ENCODE measurements at regions not wholly inside any gene's neighbourhood (a gene's known extent, or its start where the extent isn't known, plus 50 kb on each side); places are given as distances from the start of the nearest gene placed in this dataset.

DNA sequence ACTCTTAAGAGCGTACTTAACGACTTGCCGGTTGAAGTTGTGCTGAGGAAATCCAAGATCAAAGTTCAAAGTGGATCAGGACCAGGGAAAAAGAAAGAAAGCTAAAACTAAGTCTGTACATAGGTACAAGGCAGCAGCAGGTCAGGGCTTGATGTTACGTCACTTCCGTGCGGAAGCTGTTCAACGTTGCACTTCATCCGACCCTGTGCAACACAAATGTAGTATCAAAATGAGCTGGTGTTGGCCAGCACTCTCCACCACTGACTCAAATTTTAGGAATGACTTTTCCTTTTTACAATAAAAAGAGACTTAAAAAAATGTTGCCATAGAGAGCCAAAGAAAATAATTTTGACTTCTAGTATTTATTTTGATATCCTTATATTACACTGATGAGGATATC, 1315.4 kb downstream of the EFNB2 start:
- Histone ChIP-seq H3K4me2 (no peak overlapping the region), H2AFZ (no peak overlapping the region; the same call in 1 of the 2 replicates), H3K4me1 (ENCODE audit: insufficient read depth) (no peaks in the 10 kb centered on the region), H3K36me3 (ENCODE audit: insufficient read depth) (no peaks in the 10 kb centered on the region), H3K27me3 (ENCODE audit: insufficient read depth) (no peaks in the 10 kb centered on the region), H3K9me2 (ENCODE audit: insufficient read depth) (no peaks in the 10 kb centered on the region), H4K20me1 (replicated peaks; ENCODE audit: insufficient read depth) (no peaks in the 10 kb centered on the region), H3K27ac (ENCODE audit: low read depth) (no peak overlapping the region), H3K4me3 (no peak overlapping the region), H3F3A (replicated peaks; ENCODE audit: low read depth) (no peaks in the 10 kb centered on the region), H3K79me2 (replicated peaks; ENCODE audit: insufficient read depth) (no peaks in the 10 kb centered on the region)
- Mint-ChIP-seq H3K4me1 (no peaks in the 10 kb centered on the region), H3K27me3 (ENCODE audit: insufficient read depth, low read depth, poor library complexity) (no peaks in the 10 kb centered on the region), H3K9me3 (0 out of 3 replicates have a peak, but pooled peaks cover 4% of the 10 kb centered on the region), H3K27ac (no peak overlapping the region), H3K4me3 (no peak overlapping the region), H3K36me3 (ENCODE audit: low read depth) (no peaks in the 10 kb centered on the region; the same call in 2 of the 3 replicates)
- DNase-seq (ENCODE audit: low spot score), result no peak
- no peak for ATAC-seq
- TF ChIP-seq CREB1 (CRISPR knock-in tag; IDR thresholded peaks at IDR 0.05; ENCODE audit: low read depth), result no peak
- no peak for TF ChIP-seq JUNB (IDR thresholded peaks at IDR 0.05; ENCODE audit: unreplicated experiment)
- TF ChIP-seq POLR2AphosphoS5 (IDR thresholded peaks at IDR 0.05; ENCODE audit: low read depth), result no peak
- TF ChIP-seq, protein P1, sequence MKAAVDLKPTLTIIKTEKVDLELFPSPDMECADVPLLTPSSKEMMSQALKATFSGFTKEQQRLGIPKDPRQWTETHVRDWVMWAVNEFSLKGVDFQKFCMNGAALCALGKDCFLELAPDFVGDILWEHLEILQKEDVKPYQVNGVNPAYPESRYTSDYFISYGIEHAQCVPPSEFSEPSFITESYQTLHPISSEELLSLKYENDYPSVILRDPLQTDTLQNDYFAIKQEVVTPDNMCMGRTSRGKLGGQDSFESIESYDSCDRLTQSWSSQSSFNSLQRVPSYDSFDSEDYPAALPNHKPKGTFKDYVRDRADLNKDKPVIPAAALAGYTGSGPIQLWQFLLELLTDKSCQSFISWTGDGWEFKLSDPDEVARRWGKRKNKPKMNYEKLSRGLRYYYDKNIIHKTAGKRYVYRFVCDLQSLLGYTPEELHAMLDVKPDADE (IDR thresholded peaks at IDR 0.05), result no peak
- no peak for TF ChIP-seq ZNF331 (CRISPR knock-in tag; IDR thresholded peaks at IDR 0.05; ENCODE audit: low read depth)
- no peak for TF ChIP-seq NANOG (IDR thresholded peaks at IDR 0.05; ENCODE audit: borderline replicate concordance)
- TF ChIP-seq, protein P2, sequence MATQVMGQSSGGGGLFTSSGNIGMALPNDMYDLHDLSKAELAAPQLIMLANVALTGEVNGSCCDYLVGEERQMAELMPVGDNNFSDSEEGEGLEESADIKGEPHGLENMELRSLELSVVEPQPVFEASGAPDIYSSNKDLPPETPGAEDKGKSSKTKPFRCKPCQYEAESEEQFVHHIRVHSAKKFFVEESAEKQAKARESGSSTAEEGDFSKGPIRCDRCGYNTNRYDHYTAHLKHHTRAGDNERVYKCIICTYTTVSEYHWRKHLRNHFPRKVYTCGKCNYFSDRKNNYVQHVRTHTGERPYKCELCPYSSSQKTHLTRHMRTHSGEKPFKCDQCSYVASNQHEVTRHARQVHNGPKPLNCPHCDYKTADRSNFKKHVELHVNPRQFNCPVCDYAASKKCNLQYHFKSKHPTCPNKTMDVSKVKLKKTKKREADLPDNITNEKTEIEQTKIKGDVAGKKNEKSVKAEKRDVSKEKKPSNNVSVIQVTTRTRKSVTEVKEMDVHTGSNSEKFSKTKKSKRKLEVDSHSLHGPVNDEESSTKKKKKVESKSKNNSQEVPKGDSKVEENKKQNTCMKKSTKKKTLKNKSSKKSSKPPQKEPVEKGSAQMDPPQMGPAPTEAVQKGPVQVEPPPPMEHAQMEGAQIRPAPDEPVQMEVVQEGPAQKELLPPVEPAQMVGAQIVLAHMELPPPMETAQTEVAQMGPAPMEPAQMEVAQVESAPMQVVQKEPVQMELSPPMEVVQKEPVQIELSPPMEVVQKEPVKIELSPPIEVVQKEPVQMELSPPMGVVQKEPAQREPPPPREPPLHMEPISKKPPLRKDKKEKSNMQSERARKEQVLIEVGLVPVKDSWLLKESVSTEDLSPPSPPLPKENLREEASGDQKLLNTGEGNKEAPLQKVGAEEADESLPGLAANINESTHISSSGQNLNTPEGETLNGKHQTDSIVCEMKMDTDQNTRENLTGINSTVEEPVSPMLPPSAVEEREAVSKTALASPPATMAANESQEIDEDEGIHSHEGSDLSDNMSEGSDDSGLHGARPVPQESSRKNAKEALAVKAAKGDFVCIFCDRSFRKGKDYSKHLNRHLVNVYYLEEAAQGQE (IDR thresholded peaks at IDR 0.05; ENCODE audit: unreplicated experiment), result no peak
- TF ChIP-seq, protein P3, sequence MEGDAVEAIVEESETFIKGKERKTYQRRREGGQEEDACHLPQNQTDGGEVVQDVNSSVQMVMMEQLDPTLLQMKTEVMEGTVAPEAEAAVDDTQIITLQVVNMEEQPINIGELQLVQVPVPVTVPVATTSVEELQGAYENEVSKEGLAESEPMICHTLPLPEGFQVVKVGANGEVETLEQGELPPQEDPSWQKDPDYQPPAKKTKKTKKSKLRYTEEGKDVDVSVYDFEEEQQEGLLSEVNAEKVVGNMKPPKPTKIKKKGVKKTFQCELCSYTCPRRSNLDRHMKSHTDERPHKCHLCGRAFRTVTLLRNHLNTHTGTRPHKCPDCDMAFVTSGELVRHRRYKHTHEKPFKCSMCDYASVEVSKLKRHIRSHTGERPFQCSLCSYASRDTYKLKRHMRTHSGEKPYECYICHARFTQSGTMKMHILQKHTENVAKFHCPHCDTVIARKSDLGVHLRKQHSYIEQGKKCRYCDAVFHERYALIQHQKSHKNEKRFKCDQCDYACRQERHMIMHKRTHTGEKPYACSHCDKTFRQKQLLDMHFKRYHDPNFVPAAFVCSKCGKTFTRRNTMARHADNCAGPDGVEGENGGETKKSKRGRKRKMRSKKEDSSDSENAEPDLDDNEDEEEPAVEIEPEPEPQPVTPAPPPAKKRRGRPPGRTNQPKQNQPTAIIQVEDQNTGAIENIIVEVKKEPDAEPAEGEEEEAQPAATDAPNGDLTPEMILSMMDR (conservative IDR thresholded peaks at IDR 0.05; ENCODE audit: low read depth in 2 of 2), result no peak
- no peak for TF ChIP-seq ZNF114 (CRISPR knock-in tag; IDR thresholded peaks at IDR 0.05)
- TF ChIP-seq, protein P4, sequence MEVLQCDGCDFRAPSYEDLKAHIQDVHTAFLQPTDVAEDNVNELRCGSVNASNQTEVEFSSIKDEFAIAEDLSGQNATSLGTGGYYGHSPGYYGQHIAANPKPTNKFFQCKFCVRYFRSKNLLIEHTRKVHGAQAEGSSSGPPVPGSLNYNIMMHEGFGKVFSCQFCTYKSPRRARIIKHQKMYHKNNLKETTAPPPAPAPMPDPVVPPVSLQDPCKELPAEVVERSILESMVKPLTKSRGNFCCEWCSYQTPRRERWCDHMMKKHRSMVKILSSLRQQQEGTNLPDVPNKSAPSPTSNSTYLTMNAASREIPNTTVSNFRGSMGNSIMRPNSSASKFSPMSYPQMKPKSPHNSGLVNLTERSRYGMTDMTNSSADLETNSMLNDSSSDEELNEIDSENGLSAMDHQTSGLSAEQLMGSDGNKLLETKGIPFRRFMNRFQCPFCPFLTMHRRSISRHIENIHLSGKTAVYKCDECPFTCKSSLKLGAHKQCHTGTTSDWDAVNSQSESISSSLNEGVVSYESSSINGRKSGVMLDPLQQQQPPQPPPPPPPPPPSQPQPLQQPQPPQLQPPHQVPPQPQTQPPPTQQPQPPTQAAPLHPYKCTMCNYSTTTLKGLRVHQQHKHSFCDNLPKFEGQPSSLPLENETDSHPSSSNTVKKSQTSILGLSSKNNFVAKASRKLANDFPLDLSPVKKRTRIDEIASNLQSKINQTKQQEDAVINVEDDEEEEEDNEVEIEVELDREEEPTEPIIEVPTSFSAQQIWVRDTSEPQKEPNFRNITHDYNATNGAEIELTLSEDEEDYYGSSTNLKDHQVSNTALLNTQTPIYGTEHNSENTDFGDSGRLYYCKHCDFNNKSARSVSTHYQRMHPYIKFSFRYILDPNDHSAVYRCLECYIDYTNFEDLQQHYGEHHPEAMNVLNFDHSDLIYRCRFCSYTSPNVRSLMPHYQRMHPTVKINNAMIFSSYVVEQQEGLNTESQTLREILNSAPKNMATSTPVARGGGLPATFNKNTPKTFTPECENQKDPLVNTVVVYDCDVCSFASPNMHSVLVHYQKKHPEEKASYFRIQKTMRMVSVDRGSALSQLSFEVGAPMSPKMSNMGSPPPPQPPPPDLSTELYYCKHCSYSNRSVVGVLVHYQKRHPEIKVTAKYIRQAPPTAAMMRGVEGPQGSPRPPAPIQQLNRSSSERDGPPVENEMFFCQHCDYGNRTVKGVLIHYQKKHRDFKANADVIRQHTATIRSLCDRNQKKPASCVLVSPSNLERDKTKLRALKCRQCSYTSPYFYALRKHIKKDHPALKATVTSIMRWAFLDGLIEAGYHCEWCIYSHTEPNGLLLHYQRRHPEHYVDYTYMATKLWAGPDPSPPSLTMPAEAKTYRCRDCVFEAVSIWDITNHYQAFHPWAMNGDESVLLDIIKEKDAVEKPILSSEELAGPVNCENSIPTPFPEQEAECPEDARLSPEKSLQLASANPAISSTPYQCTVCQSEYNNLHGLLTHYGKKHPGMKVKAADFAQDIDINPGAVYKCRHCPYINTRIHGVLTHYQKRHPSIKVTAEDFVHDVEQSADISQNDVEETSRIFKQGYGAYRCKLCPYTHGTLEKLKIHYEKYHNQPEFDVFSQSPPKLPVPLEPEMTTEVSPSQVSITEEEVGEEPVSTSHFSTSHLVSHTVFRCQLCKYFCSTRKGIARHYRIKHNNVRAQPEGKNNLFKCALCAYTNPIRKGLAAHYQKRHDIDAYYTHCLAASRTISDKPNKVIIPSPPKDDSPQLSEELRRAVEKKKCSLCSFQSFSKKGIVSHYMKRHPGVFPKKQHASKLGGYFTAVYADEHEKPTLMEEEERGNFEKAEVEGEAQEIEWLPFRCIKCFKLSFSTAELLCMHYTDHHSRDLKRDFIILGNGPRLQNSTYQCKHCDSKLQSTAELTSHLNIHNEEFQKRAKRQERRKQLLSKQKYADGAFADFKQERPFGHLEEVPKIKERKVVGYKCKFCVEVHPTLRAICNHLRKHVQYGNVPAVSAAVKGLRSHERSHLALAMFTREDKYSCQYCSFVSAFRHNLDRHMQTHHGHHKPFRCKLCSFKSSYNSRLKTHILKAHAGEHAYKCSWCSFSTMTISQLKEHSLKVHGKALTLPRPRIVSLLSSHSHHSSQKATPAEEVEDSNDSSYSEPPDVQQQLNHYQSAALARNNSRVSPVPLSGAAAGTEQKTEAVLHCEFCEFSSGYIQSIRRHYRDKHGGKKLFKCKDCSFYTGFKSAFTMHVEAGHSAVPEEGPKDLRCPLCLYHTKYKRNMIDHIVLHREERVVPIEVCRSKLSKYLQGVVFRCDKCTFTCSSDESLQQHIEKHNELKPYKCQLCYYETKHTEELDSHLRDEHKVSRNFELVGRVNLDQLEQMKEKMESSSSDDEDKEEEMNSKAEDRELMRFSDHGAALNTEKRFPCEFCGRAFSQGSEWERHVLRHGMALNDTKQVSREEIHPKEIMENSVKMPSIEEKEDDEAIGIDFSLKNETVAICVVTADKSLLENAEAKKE (CRISPR knock-in tag; IDR thresholded peaks at IDR 0.05), result no peak
- TF ChIP-seq STAT1 (IDR thresholded peaks at IDR 0.05; ENCODE audit: unreplicated experiment), result no peak
- no peak for TF ChIP-seq EZH2 (IDR thresholded peaks at IDR 0.05; ENCODE audit: low read depth, unreplicated experiment)

All from GM23338 (cell line).